Stimulated activated CD4-positive, alpha-beta T cell treated with anti-CD3 and anti-CD28 coated beads, Interleukin-1b, Interleukin-23, amount 100 ng/mL, for 4 hours (primary cell): ENCODE measurements at regions not wholly inside any gene's neighbourhood (a gene's known extent, or its start where the extent isn't known, plus 50 kb on each side); places are given as distances from the start of the nearest gene placed in this dataset.
"Not testable (repeated sequence)": the region's sequence is repeated elsewhere in the genome, so short reads cannot be mapped to it uniquely, and the experiment has no call there.

Experiments used
- DNase-seq, 2 donors: peaks; one replicate each; pipeline ENCODE4 v3.0.0-alpha.2; 2020; ENCODE audit warnings: low read depth in 2 of 2

DNA sequence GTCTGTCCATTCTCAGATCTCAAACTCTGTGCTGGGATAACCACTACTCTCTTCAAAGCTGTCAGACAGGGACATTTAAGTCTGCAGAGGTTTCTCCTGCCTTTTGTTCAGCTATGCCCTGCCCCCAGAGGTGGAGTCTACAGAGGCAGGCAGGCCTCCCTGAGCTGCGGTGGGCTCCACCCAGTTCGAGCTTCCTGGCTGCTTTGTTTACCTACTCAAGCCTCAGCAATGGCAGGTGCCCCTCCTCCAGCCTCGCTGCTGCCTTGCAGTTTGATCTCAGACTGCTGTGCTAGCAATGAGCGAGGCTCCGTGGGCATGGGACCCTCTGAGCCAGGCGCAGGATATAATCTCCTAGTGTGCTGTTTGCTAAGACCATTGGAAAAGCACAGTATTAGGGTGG lies 53.1 kb upstream of the HUNK start:
- DNase-seq: not testable (repeated sequence)

DNA sequence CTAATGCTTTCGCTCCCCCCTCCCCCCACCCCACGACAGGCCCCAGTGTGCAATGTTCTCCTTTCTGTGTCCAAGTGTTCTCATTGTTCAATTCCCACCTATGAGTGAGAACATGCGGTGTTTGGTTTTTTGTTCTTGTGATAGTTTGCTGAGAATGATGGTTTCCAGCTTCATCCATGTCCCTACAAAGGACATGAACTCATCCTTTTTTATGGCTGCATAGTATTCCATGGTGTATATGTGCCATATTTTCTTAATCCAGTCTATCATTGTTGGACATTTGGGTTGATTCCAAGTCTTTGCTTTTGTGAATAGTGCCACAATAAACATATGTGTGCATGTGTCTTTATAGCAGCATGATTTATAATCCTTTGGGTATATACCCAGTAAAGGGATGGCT lies 58.5 kb upstream of the HUNK start:
- DNase-seq: not testable (repeated sequence)

DNA sequence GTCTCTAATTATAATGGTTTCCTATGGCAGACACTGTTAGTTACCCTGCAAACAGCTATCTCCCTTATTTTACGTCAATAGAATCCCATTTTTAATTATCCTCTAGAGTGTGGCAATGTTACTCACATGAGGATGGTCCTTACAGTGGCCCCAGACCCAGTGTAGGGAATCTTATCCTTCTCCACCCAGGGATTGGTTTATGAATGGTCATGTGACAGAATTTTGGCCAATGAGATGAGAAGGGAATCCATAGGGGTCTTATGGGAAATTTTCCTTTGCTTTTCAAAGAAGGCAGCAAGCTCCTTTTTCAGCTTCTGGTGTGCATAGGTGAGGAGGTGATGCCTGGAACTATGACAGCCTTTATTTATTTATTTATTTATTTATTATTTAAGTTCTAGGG lies 59.0 kb upstream of the HUNK start:
- no peak for DNase-seq

DNA sequence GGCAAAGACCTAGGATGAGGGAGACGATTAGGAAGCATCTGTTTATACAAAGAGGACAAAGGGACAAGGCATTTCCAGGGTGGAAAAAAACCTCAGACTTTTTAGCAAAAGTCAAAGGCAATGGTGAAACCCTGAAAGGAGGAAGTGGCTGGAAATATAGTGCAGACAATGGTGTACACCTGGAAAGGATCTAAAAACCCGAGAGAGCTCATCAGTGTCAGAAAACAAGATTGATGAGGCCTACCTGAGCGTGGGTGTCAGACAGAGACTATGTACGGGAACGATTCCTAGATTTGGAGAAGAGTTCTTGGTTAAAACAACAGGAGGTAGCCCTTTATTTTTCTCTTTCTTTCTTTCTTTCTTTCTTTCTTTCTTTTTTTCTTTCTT lies 68.8 kb upstream of the HUNK start:
- no peak for DNase-seq

DNA sequence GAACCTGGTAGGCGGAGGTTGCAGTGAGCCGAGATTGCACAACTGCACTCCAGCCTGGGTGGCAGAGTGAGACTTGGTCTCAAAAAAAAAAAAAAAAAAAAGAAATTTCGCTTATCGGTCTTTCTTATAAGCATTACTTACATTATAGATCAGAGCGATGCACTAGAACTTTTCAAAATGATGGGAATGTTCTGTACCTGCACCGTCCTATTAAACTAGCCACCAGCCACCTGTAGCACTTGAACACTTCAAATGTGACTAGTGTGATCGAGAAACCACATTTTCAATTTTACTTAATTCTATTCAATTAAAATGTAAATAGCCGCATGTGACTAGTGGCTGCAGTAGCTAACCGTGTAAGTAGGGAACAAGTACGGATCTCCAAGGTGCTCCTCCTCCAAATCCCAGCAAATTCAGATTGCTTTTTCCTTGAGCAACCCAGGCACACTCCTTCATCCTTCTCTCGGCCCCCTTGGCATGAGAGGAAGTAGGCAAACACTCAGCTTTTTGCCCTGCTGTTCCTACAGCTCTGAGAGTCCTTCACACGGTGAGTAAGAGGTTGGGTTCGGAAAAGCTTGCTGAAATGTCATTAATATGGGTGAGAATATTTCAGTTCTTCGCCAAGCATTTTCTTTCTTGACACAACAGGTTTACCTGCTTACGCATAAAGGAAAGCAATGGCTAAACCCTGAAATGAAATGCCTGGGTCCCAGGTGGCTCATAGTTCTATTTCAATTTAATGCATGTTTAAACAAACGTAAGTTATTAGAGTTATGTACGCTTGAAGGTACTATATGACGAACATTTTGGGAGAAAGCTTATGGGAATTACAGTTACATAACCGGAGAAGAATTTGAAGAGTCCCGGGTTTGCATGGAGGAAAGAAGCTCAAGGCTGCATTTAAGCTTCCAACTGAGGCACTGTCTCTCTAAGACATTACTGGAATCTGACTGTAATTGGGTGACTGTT lies 69.5 kb upstream of the HUNK start:
- no peak for DNase-seq

DNA sequence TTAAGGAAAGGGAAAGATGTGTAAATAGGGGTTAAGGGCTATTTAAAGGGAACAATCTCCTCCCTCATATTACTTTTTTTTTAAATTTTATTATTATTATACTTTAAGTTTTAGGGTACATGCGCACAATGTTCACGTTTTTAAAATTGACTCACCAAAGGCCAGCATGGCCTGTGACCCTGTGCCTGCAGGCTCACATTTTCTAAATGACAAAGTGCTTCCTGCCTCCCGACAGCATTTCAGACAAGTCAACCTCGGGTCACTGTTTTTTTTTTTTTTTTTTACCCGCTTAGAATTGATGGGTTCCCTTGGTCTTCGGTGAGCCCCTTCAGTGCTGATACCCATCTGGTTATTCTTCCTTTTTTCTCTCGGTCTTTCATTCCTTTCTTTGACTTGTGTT lies 70.4 kb upstream of the SCAF4 start:
- DNase-seq: no peak

DNA sequence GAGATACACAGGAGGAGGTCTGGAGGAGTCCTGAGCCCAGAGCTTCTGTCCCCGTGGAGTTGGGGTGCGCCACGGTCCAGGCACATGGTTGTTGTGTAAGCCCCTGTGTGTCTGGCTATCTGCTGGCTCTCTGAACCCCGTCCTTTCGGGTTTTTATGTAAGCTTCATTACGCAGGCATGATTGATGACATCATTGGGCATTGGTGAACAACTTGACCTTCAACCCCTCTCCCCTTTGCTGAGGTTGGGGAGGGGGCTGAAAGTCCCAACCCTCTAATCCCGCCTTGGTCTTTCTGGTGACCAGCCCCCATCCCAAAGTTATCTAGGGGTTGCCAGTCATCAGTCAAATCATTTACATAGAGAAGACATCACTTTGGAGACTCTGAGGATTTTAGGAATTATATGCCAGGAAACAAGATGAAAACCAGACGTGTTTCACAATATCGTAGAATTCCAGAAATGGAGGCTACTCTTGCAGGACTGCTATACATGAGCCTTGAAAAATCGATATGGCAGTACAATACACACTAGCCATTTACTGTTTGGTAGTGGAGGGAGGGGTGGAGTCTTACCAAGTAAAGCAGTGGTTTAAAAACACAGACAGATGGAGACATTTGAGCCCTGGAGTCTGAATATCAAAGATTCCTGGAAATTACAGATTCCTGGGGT lies 69.8 kb upstream of the SCAF4 start:
- DNase-seq: no peak

DNA sequence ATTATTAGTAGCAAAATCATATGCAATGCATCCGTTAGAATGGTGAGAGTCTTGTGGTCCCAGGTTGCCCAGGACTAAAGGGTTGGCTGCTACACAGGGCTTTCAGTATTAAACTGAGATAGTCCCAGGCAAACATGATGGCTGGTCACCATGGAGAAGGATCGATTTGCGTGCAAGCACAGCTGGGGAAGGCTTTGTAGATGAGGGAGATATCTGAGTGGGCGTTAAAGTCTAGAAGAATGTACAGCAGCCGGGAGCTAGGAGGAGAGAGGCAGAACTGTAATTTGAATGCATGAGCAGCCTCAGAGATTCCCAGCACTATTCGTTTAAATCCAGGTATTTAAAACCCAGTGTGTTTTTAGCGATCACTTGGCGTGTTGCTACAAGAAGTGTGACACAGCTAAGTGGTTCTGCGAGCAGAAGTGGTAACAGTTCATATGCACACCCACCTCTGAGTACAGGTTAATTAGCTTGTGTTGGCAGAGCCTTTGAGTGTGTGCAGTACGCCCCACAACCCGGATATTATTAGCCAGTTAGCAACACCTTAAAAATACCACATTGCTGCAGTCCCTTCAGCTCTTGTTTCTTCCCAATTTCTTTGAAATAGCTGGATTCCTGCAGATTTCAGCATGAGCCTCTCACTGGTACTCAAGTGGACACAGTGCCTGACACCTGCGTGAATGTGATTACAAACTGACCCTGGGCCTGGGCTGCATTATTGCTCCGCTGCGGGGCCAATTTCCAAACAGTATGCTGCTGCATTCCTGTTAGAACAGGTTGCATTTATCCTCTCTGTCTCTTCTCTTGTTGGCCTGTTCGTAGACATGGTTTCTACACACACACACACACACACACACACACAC lies 67.2 kb upstream of the SCAF4 start:
- no peak for DNase-seq

DNA sequence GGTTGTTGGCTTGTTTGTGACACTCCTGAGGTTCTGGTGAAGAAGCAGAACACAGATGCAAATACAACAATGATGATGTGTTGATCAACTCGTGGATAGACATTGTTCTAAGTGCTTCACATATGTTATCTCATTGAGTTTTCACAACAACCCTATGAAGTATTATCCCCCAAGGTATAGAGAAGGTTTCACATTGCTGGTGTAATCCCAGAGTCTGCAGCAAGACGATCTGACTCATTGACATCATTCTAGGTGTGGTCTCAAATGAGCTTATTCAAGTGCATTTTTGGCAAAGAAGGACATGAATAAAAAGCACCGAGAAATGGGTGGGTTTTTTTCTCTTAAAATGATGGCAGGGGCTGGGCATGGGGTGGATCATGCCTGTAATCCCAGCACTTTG lies 64.1 kb upstream of the SCAF4 start:
- DNase-seq: no peak

DNA sequence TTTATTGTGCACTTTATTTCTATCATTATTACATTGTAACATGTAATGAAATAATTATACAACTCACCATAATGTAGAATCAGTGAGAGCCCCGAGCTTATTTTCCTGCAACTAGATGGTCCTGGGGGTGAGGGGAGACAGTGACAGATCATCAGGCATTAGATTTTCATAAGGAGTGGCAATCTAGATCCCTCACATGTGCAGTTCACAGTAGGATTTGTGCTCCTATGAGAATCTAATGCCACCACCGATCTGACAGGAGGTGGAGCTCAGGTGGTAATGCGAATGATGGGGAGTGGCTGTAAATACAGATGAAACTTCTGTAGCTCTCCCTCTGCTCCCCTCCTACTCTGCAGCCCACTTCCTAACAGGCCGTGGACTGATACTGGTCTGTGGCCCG lies 58.5 kb upstream of the SCAF4 start:
- DNase-seq: not testable (repeated sequence)

DNA sequence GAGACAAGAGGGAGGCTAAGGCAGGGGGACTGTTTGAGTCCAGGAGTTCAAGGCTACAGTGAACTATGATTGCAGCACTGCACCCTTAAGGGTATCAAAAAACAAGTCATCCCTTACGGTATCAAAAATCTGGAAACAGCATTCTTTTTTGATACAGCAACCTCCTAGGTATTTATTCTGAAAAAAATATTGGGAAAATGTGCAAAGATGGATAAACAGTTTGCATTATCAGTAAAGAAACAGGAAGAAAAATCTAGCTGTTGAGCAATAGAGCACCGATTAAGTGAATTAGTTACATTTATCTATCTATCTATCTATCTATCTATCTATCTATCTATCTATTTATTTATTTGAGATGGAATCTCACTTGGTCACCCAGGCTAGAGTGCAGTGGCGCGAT lies 56.7 kb upstream of the SCAF4 start:
- no peak for DNase-seq

DNA sequence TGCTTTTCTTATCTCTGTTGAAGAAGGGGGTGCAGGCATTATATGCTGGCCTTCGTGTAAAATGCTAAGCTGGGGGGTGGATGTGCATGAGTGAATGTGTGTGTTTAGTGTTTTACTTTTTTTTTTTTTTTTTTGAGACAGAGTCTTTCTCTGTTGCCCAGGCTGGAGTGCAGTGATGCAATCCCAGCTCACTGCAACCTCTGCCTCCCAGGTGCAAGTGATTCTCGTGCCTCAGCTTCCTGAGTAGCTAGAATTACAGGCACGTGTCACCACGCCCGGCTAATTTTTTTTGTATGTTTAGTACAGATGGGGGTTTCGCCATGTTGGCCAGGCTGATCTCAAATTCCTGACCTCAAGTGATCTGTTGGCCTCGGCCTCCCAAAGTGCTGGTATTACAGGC lies 55.8 kb upstream of the SCAF4 start:
- DNase-seq: not testable (repeated sequence)

DNA sequence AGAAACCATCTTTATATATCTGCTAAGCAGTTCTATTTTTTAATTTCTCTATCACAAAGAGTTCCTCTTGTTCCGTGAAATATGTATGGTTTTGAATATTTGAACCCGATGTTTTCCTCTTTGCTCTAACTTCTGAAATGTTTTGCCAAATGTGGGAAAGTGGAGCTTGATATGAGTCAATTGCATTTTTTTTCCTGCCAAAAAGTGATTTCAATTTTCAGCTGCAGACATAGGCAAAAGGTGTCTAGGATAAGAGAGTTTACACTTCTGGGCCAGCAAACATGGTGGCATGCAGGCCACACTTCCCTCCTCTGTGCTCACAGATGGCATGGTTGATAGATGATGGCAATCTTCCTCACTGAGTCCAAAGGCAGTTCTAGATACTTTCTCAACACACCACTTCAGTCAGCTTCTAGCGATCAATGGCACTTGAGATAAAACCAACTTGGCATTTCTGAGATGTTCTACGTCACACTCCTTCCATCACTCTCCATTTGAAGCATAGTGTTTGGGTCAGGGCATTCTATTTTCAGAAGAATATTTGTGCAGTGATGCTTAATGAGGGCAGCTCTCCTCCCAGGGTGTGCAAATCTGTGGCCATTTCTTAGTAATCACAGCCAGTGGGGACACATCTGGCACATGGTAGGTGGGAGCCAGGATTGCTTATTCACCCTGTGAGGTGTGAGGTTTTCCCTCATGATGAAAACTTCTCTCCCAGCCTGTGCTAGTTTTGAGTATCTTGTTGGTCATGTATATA lies 54.4 kb upstream of the SCAF4 start:
- DNase-seq: no peak

DNA sequence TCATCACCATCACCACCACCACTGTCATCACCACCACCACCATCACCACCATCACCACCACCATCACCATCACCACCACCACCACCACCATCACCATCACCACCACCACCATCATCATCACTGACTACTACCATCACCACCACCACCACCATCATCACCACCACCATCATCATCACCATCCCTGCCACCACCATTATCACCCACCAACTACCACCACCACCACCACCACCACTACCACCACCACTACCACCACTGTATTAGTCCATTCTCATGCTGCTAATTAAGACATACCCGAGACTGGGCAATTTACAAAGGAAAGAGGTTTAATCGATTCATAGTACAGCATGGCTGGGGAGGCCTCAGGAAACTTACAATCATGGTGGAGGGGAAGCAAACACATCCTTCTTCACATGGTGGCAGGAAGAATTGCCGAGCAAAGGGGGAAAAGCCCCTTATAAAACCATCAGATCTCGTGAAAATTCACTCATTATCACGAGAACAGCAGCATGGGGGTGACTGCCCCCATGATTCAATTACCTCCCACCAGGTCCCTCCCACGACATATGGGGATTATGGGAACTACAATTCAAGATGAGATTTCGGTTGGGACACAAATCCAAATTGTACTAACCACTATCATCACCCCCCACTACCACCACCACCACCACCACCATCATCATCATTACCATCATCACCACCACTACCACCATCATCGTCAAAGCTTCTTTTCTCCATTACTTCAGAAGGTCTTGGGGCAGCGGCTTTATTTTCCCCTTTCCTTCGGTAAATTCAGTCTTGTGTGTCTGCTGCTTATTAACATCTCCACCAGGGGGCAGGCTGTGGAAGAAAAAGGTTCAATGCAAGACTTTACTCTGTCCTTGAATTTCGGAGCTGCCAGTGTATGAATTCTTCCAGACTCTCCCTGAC lies 53.6 kb upstream of the SCAF4 start:
- peak; percentile 9 to 10 for DNase-seq

DNA sequence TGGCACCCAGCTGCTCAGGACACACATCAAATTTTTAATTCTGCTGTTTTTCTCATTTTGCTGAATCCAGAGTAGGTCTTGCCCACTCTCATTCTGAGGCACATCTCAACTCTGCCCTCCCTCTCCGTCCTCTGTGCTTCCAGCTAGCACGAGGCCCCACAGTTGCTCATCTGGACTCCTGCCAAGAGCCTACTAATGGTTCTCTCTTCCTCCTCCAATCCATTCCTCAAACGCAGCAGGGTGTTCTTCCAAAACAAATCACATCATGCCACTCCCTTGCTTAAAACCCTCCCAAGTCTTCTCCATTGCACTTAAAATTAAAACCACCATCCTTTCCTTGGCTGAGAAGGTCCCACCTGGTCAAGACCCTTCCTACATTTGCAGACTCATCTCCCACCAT lies 49.8 kb upstream of the SCAF4 start:
- no peak for DNase-seq
